ENCODE measurements at regions not wholly inside any gene's neighbourhood (a gene's known extent, or its start where the extent isn't known, plus 50 kb on each side); places are given as distances from the start of the nearest gene placed in this dataset.

DNA sequence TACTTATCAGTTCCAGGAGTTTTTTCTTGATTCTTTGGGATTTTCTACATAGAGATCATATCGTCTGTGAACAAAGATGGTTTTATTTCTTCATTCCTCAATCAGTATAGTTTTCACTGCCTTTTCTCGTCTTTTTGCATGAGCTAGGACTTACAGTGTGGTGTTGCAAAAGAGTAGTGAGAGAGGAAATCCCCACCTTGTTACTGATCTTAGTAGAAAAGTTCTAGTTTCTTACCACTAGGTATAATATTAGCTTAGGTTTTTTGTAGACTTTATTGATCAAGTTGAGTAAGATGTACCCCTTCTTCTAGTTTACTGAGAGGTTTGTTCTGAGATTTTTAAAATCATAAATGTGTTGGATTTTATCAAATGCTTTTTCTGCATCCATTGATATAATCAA is 123.3 kb downstream of the TMEM26 start:
- no peak for TF ChIP-seq RAD21 (IDR thresholded peaks at IDR 0.05; ENCODE audit: low read depth)
- TF ChIP-seq FOXM1 (IDR thresholded peaks at IDR 0.05; ENCODE audit: borderline replicate concordance, low read depth) = no peak
- TF ChIP-seq CEBPB (IDR thresholded peaks at IDR 0.05) = no peak
- TF ChIP-seq ZBTB7A (IDR thresholded peaks at IDR 0.05; ENCODE audit: low read depth) = no peak
- no peak for TF ChIP-seq TAF1 (IDR thresholded peaks at IDR 0.05; ENCODE audit: low read depth)
- TF ChIP-seq EP300 (IDR thresholded peaks at IDR 0.05; ENCODE audit: borderline replicate concordance) = no peak
- TF ChIP-seq, protein P1, sequence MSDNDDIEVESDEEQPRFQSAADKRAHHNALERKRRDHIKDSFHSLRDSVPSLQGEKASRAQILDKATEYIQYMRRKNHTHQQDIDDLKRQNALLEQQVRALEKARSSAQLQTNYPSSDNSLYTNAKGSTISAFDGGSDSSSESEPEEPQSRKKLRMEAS (IDR thresholded peaks at IDR 0.05) = no peak
- no peak for TF ChIP-seq CREB1 (IDR thresholded peaks at IDR 0.05; ENCODE audit: low read depth)
- TF ChIP-seq NFIC (IDR thresholded peaks at IDR 0.05) = no peak
- TF ChIP-seq, protein P2, sequence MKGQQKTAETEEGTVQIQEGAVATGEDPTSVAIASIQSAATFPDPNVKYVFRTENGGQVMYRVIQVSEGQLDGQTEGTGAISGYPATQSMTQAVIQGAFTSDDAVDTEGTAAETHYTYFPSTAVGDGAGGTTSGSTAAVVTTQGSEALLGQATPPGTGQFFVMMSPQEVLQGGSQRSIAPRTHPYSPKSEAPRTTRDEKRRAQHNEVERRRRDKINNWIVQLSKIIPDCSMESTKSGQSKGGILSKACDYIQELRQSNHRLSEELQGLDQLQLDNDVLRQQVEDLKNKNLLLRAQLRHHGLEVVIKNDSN (IDR thresholded peaks at IDR 0.05) = no peak
- no peak for TF ChIP-seq EGR1 (IDR thresholded peaks at IDR 0.05)
- TF ChIP-seq, protein P3, sequence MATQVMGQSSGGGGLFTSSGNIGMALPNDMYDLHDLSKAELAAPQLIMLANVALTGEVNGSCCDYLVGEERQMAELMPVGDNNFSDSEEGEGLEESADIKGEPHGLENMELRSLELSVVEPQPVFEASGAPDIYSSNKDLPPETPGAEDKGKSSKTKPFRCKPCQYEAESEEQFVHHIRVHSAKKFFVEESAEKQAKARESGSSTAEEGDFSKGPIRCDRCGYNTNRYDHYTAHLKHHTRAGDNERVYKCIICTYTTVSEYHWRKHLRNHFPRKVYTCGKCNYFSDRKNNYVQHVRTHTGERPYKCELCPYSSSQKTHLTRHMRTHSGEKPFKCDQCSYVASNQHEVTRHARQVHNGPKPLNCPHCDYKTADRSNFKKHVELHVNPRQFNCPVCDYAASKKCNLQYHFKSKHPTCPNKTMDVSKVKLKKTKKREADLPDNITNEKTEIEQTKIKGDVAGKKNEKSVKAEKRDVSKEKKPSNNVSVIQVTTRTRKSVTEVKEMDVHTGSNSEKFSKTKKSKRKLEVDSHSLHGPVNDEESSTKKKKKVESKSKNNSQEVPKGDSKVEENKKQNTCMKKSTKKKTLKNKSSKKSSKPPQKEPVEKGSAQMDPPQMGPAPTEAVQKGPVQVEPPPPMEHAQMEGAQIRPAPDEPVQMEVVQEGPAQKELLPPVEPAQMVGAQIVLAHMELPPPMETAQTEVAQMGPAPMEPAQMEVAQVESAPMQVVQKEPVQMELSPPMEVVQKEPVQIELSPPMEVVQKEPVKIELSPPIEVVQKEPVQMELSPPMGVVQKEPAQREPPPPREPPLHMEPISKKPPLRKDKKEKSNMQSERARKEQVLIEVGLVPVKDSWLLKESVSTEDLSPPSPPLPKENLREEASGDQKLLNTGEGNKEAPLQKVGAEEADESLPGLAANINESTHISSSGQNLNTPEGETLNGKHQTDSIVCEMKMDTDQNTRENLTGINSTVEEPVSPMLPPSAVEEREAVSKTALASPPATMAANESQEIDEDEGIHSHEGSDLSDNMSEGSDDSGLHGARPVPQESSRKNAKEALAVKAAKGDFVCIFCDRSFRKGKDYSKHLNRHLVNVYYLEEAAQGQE (IDR thresholded peaks at IDR 0.05; ENCODE audit: low read depth) = no peak
- TF ChIP-seq TEAD4 (IDR thresholded peaks at IDR 0.05) = no peak
- no peak for TF ChIP-seq YY1 (IDR thresholded peaks at IDR 0.05; ENCODE audit: low read depth)
- no peak for TF ChIP-seq TCF12 (IDR thresholded peaks at IDR 0.05; ENCODE audit: low read depth)

DNA sequence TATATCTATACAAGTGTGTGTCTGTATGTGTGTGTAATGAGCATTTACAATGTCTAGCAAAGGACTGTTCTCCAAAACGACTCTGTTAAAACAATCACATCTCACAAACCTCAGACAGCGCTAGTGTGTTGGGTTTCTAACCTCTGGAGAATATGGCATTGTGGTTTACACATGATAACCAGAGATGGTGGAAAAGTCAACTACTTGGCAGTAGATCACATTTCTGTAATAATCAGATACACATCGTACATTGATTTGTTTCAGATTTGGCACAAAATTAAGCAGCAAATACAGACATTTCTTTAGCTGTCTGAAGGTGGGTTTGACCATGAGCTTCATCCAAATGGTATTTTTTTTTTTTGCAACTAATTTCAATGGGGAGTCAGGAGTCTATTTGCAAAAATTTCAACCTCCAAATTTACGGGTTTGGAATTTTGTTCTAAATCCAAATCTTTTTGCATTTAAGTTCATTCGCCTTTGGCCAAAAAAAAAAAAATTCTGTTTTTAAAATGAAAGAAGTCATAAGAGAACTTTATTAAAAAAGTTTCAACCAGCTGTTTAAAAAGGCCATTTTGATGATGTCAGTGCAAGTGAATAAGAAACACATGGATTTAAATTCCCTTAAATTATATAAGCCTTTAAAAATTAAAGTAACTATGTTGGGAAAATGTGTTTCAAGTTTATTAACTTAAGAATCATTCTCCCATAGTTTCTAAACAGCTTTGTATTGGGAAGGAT is 127.8 kb downstream of the TMEM26 start:
- TF ChIP-seq CEBPB (IDR thresholded peaks at IDR 0.05) (no peak), ZBTB7A (IDR thresholded peaks at IDR 0.05; ENCODE audit: low read depth) (no peak)

DNA sequence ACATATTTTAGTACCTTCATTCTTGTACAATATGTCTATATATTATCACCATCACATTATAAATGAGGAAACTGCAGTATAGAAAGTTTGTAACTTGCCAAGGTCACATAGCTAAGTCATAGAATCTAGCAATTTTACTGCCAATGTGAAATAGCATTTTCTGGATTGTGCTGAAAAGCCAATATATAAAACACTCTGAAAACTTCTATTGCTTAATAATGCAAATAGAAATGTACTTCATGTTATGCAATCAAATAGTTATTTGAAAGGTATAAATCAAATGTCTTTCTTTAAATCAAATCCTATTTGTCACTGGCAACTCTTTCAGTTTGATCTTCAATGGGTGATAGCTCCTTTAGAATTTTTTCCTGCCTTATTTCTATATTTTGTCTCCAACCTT is 129.5 kb downstream of the TMEM26 start:
- TF ChIP-seq TAF1 (IDR thresholded peaks at IDR 0.05; ENCODE audit: low read depth) (no peak), YY1 (IDR thresholded peaks at IDR 0.05; ENCODE audit: low read depth) (no peak), EGR1 (IDR thresholded peaks at IDR 0.05) (no peak), CEBPB (IDR thresholded peaks at IDR 0.05) (no peak), EP300 (IDR thresholded peaks at IDR 0.05; ENCODE audit: borderline replicate concordance) (no peak), TCF12 (IDR thresholded peaks at IDR 0.05; ENCODE audit: low read depth) (no peak), RAD21 (IDR thresholded peaks at IDR 0.05; ENCODE audit: low read depth) (no peak), TEAD4 (IDR thresholded peaks at IDR 0.05) (no peak), ZBTB7A (IDR thresholded peaks at IDR 0.05; ENCODE audit: low read depth) (no peak), FOXM1 (IDR thresholded peaks at IDR 0.05; ENCODE audit: borderline replicate concordance, low read depth) (no peak), CREB1 (IDR thresholded peaks at IDR 0.05; ENCODE audit: low read depth) (no peak), NFIC (IDR thresholded peaks at IDR 0.05) (no peak)
- TF ChIP-seq, protein P1 (IDR thresholded peaks at IDR 0.05) = no peak
- TF ChIP-seq, protein P3 (IDR thresholded peaks at IDR 0.05; ENCODE audit: low read depth) = no peak
- TF ChIP-seq, protein P2 (IDR thresholded peaks at IDR 0.05) = no peak

DNA sequence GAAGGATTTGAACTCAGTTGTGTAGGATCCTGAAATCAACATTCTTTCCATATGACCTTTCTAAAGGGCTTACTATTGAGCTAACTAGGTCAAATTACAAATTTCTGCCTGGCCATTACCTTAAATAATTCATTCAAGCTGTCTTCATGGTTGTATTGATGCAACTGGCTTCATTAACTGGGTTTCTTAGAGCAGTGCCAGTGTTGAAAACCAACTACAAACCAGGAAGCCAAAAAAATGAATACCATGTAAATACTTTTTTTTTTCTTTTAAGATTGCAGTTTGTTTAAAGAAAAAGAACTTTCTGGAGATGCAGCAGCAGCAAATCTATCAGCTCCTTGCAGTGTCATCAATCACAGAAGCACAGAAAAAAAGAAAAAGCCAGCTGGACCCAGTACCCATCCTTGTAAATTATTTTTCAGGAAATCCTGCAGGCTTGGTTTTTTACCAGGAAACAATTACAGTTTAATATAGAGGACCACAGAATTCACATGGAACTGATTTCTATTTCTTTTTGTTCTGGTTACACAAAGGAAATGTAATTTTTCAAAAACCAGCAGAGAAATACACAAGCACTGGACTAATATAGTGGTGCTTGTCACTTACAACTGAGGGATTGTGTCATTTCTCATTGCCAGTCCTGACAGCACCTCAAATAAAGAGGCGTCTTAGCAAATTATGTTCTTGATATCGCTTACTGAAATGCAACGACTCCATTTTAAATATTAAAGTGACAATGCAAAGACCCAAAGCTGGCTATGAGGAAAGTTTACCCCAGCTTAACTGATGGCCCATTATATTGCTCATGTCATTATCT is 131.9 kb downstream of the TMEM26 start:
- no peak for TF ChIP-seq YY1 (IDR thresholded peaks at IDR 0.05; ENCODE audit: low read depth)
- no peak for TF ChIP-seq TEAD4 (IDR thresholded peaks at IDR 0.05)
- TF ChIP-seq, protein P3 (IDR thresholded peaks at IDR 0.05; ENCODE audit: low read depth) = no peak
- no peak for TF ChIP-seq CEBPB (IDR thresholded peaks at IDR 0.05)
- no peak for TF ChIP-seq TAF1 (IDR thresholded peaks at IDR 0.05; ENCODE audit: low read depth)
- no peak for TF ChIP-seq EP300 (IDR thresholded peaks at IDR 0.05; ENCODE audit: borderline replicate concordance)
- TF ChIP-seq NFIC (IDR thresholded peaks at IDR 0.05) = no peak
- TF ChIP-seq TCF12 (IDR thresholded peaks at IDR 0.05; ENCODE audit: low read depth) = no peak
- TF ChIP-seq CREB1 (IDR thresholded peaks at IDR 0.05; ENCODE audit: low read depth) = no peak
- TF ChIP-seq RAD21 (IDR thresholded peaks at IDR 0.05; ENCODE audit: low read depth) = no peak
- no peak for TF ChIP-seq EGR1 (IDR thresholded peaks at IDR 0.05)
- TF ChIP-seq, protein P1 (IDR thresholded peaks at IDR 0.05) = no peak
